Aorta (tissue), 5 donors: ENCODE measurements at regions not wholly inside any gene's neighbourhood (a gene's known extent, or its start where the extent isn't known, plus 50 kb on each side); places are given as distances from the start of the nearest gene placed in this dataset.
"Not testable (repeated sequence)": the region's sequence is repeated elsewhere in the genome, so short reads cannot be mapped to it uniquely, and the experiment has no call there.

Experiments
- ATAC-seq: fragments of 200-7000 bp; cut with Tn5 transposase; one replicate; pipeline ENCODE4 v1.9.1; 2022; ENCODE audit warnings: moderate library complexity; ENCODE audit not compliant: low FRiP score
- DNase-seq, 2 donors: peaks; one replicate each; pipeline ENCODE4 v3.0.0-alpha.2; 2020
- H3K27ac ChIP-seq, 2 donors: one replicate each; pipeline ENCODE4 v1.5.1; 2013; ENCODE audit warnings: low read length in 2 of 2, mild to moderate bottlenecking in 2 of 2, moderate library complexity in 2 of 2, control low read depth in 1 of 2, inconsistent platforms in 1 of 2, low read depth in 1 of 2
- H3K27me3 ChIP-seq, 2 donors: one replicate each; pipeline ENCODE4 v1.6.1; 2013; ENCODE audit warnings: control low read depth in 1 of 2, low read length in 1 of 2, mild to moderate bottlenecking in 1 of 2, moderate library complexity in 1 of 2; ENCODE audit not compliant: insufficient read depth in 2 of 2, control insufficient read depth in 1 of 2
- H3K36me3 ChIP-seq, 2 donors: one replicate each; pipeline ENCODE4 v1.6.1; 2013; ENCODE audit warnings: control low read depth in 1 of 2, low read length in 1 of 2, mild to moderate bottlenecking in 1 of 2; ENCODE audit not compliant: insufficient read depth in 2 of 2, control insufficient read depth in 1 of 2
- H3K4me1 ChIP-seq, 2 donors: one replicate each; pipeline ENCODE4 v1.6.1; 2013; ENCODE audit warnings: low read length in 2 of 2, control low read depth in 1 of 2, mild to moderate bottlenecking in 1 of 2, moderate library complexity in 1 of 2; ENCODE audit not compliant: insufficient read depth in 2 of 2, control insufficient read depth in 1 of 2
- H3K4me3 ChIP-seq, 2 donors: one replicate each; pipeline ENCODE4 v1.5.1; 2013; ENCODE audit warnings: low read length in 2 of 2, control low read depth in 1 of 2, mild to moderate bottlenecking in 1 of 2
- H3K9me3 ChIP-seq: one replicate; pipeline ENCODE4 v1.6.1; 2013; ENCODE audit warnings: mild to moderate bottlenecking, low read length; ENCODE audit not compliant: control insufficient read depth
- WGBS, 2 donors: extraction: QIAGEN DNeasy Blood & Tissue Kit; methylation state at CpG; one replicate each; pipeline ENCODE4 v1.1.7; 2013; 5-methylcytosine and 5-hydroxymethylcytosine counted together
- intact Hi-C, 2 donors: fragments of 100-400 bp; cut with DNase I; formaldehyde crosslinking; loops; one replicate each; pipeline versions ENCODE4 v1.14.2 to v1.15.0; 2022
- donor health status: healthy with polysubstance abuse.
- donor health status: Bipolar disorder and iron deficiency.
- donor health status: DM: no; HTN: no; CAD: no.
- donor health status: DM: no; HTN: no; CAD: no.
- donor health status: DM: yes; HTN: yes; CAD: no.

DNA sequence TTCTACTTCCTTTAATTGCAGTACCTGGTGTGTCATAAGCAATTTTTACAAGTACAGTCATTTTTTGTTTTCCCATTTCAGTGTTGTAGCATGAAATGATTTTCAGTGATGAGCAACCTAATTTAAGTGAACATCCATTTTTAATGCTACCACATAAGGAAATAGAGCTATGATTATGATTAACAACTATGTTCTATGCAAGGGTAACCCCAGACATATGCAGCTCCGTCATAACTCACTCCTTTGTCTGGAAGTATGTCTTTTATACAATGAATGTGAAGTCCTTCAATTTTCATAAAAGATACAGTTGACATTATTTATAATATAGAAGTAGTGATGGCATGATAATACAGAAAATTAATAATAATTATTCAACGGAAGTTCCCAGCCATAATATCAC lies 783.3 kb upstream of the CDH18 start:
- H3K36me3 ChIP-seq, intact Hi-C loops, H3K27ac ChIP-seq, DNase-seq, ATAC-seq, H3K4me1 ChIP-seq, H3K4me3 ChIP-seq, H3K27me3 ChIP-seq, H3K9me3 ChIP-seq: not testable (repeated sequence)
- 65 to 69% methylated on average over 2 of the region's 2 CpGs for WGBS, 2 donors

DNA sequence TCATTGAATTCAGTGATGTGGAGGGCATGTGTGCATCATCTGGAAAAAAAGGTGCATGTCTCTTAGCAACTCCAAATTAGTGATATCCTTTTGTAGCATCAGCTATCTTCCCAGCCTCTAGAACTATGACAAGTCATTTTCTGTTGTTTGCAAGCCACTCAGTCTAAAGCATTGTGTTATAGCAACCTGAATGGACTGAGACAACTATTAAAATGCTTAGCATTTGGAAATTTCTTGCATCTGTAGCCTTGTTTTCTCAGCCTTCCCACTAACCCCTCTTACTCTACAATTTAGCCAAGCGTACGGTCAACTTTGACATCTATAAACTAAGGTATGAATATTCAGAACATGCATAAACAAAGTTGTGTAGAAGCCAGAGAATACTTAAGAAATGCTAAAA lies 777.1 kb upstream of the CDH18 start:
- ATAC-seq, H3K27ac ChIP-seq, H3K9me3 ChIP-seq, DNase-seq, intact Hi-C loops, H3K4me3 ChIP-seq, H3K4me1 ChIP-seq, H3K27me3 ChIP-seq, H3K36me3 ChIP-seq: not testable (repeated sequence)
- no CpG with 5 or more reads among the region's 2 CpGs for WGBS, 2 donors

DNA sequence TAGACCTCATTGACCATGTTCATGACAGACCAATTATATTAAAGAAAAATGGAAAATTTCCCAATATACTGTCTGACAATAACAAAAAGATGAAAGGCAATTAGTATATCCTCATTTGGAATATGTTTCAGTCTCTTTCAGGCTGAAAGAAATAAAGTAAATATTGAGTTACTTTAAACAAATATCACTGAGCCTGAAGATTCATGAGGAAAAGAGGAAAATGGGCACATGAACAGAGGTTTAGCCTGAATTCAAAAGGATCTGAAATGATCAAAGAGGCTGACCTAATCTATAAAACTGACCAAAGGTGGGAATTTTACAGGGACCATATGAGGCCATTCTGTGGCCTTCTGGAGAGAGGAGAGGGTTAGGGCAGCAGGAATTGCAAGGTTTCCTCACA lies 771.5 kb upstream of the CDH18 start:
- H3K27ac ChIP-seq, DNase-seq, H3K36me3 ChIP-seq, H3K9me3 ChIP-seq, intact Hi-C loops, H3K4me1 ChIP-seq, H3K4me3 ChIP-seq, H3K27me3 ChIP-seq, ATAC-seq: not testable (repeated sequence)

DNA sequence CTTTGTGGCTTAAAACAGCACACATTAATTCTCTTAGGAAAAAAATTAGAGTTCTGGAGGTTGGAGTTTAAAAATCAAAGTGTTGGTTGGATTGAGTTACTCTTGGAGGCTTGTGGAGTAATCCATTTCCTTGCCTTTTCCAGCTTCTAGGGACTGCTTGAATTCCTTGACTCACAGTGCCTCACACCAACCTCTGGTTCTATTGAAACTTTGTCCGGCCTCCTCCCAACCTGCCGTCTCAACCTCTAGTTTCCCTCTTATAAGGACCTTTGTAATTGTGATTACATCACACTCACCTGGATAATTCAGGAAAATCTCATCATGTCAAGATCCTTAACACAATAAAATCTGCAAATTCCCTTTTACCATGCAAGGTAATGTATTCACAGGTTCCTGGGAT lies 764.2 kb upstream of the CDH18 start:
- H3K36me3 ChIP-seq, H3K9me3 ChIP-seq, H3K27ac ChIP-seq, ATAC-seq, H3K27me3 ChIP-seq, H3K4me3 ChIP-seq, DNase-seq, intact Hi-C loops, H3K4me1 ChIP-seq: not testable (repeated sequence)
- 50% methylated on average over 1 of the region's 2 CpGs; no CpG with 5 or more reads in 1 of the 2 donors for WGBS, 2 donors

DNA sequence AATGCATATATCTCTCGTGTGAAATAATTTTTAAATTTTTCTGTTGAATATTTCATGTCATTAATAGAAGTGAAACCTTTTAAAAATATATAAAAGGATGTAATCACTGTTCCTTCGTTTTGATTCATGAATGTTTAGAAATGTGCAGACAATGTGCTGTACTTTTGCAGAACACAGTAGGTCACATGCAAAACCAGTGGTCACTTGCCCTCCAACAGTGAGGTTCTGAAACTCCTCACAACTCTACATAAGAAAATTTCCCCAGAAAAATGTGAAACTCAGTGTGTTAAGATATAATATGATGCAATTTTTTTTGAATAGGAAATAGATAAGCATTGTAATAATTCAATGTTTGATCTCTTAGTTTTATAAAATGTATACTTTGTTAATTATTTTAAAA lies 747.7 kb upstream of the CDH18 start:
- ATAC-seq, H3K27me3 ChIP-seq, H3K36me3 ChIP-seq, intact Hi-C loops, H3K9me3 ChIP-seq, H3K4me1 ChIP-seq, H3K27ac ChIP-seq, H3K4me3 ChIP-seq, DNase-seq: not testable (repeated sequence)
- 50 to 51% methylated on average over 2 of the region's 2 CpGs for WGBS, 2 donors

DNA sequence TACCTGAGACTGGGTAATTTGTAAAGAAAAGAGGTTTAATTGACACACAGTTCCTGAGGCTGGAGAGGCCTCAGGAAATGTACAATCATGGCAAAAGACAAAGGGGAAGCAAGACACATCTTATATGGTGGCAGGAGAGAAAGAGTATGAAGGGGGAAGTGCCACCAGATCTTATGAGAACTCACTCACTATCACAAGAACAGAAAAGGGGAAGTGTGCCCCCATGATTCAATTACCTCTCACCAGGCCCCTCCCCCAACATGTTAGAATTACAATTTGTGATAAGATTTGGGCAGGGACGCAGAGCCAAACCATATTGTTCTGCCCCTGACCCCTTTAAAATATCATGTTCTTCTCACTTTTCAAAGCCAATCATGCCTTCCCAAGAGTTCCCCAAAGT lies 744.2 kb upstream of the CDH18 start:
- ATAC-seq, H3K4me1 ChIP-seq, H3K27me3 ChIP-seq, DNase-seq, H3K36me3 ChIP-seq, H3K9me3 ChIP-seq, H3K27ac ChIP-seq, H3K4me3 ChIP-seq, intact Hi-C loops: not testable (repeated sequence)
- whole genome bisulfite sequencing, 2 donors: 57 to 83% methylated on average over 1 of the region's 1 CpG

DNA sequence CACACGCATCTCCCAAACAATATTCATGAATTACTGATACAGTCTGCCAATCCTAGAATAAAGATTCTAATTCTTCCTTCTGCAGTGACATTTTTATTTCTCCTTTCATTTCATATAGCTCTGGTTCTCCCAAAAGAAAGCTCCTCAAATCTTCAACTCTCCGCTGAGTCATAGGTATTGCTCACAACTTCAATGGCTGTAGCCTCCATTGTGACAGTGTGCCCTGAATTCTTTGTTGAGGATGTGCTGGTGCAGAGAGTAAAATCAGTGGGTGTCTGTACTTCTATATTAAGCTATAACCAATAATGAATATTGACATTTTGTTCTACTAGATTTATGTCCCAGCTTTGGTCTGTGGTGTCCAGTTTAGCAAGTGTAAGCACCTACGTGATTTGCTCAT lies 733.3 kb upstream of the CDH18 start:
- H3K27me3 ChIP-seq, DNase-seq, H3K9me3 ChIP-seq, ATAC-seq, H3K36me3 ChIP-seq, H3K4me3 ChIP-seq, H3K27ac ChIP-seq, intact Hi-C loops, H3K4me1 ChIP-seq: not testable (repeated sequence)
- WGBS, 2 donors: 79 to 81% methylated on average over 2 to 3 of the region's 3 CpGs

DNA sequence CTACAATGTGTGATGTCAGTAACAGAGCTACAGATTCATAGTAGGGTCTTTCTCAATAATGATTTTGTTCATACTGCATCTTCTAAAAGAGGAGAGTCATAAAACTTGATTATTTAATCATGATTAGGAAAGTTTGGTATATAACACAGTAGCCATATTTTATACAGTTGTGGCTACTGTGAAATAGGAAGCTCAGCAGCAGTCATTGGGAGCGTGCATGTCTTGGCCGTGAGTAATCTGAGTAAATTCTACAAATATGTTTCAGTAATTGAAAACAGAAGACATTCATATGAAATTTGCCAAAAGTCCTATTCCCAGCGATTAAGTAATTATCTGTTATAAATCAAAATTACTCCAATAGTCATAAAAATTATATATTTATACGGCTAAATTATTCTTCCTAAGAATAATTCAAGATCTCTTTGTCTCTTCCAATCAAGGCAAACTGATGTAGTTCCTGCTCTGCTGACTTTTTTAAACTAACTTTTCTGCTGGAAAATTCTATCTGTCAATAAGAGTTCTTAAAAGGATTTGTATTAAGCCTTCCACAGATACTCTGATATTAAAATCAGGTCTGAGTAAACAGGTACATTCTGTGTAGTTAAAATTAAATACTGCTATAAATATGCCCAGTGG lies 723.6 kb upstream of the CDH18 start:
- H3K4me3 ChIP-seq, DNase-seq, intact Hi-C loops, H3K9me3 ChIP-seq, ATAC-seq, H3K4me1 ChIP-seq, H3K27ac ChIP-seq, H3K27me3 ChIP-seq, H3K36me3 ChIP-seq: not testable (repeated sequence)
- WGBS, 2 donors: 81 to 93% methylated on average over 2 to 4 of the region's 4 CpGs

DNA sequence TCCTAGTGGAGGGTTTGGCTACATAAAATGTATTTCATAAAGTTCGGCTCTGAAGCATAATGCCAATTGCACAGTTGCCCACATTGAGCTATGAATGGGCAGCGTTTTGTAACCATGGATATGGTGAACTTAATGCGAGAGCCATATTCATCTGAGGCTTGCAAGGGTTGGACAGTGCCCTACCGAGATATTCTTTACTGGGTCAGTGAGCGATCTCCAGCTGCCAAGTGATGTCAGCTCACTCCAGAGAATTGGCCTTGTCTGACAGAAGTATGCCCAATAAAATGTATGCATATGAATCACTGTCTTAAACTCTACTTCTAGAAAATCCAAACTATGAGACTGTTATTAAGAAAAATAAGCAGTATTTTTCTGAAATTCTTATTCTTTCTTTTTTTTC lies 719.6 kb upstream of the CDH18 start:
- H3K27me3 ChIP-seq, ATAC-seq, DNase-seq, H3K4me3 ChIP-seq, H3K27ac ChIP-seq, H3K4me1 ChIP-seq, H3K9me3 ChIP-seq, intact Hi-C loops, H3K36me3 ChIP-seq: not testable (repeated sequence)
- WGBS, 2 donors: 56 to 62% methylated on average over 5 of the region's 5 CpGs
